MCF 10A (cell line): ENCODE measurements at regions not wholly inside any gene's neighbourhood (a gene's known extent, or its start where the extent isn't known, plus 50 kb on each side); places are given as distances from the start of the nearest gene placed in this dataset.

Experiments
- BruUV-seq: library from RNA; stranded (reverse); fragments of 400-500 nt; replicated peaks from 2 replicates; lab custom pipeline; 2021; lab: Mats Ljungman, UMichigan
- CTCF ChIA-PET: fragments of 300-600 bp; sonication (Branson Sonifier 250); formaldehyde crosslinking; extraction: SDS; loops from one replicate; lab custom pipeline; 2021; ENCODE audit warnings: antibody characterized with exemption, inconsistent platforms; lab: Yijun Ruan, JAX
- POLR2A ChIA-PET: fragments of 300-600, 350-650 bp; sonication (Branson Sonifier 250); formaldehyde crosslinking; extraction: SDS; loops from one replicate; lab custom pipeline; 2020; ENCODE audit warnings: antibody characterized with exemption, inconsistent platforms; lab: Yijun Ruan, JAX
- DNase-seq: peaks from one replicate; pipeline ENCODE4 v3.0.0-alpha.2; 2018; ENCODE audit not compliant: unreplicated experiment
- H3K27ac Mint-ChIP-seq: one replicate; pipeline ENCODE4 v1.8.0; 2022; ENCODE audit warnings: mild to moderate bottlenecking, low read depth, mixed read lengths; ENCODE audit not compliant: unreplicated experiment
- H3K27me3 Mint-ChIP-seq: one replicate; pipeline ENCODE4 v1.8.0; 2022; ENCODE audit warnings: mixed read lengths; ENCODE audit not compliant: insufficient read depth, unreplicated experiment
- H3K36me3 Mint-ChIP-seq: one replicate; pipeline ENCODE4 v1.8.0; 2022; ENCODE audit warnings: mild to moderate bottlenecking, moderate library complexity, mixed read lengths; ENCODE audit not compliant: insufficient read depth, unreplicated experiment
- H3K4me1 Mint-ChIP-seq: one replicate; pipeline ENCODE4 v1.8.0; 2022; ENCODE audit warnings: mixed read lengths; ENCODE audit not compliant: insufficient read depth, unreplicated experiment
- H3K4me3 Mint-ChIP-seq: one replicate; pipeline ENCODE4 v1.8.0; 2022; ENCODE audit warnings: mild to moderate bottlenecking, moderate library complexity, mixed read lengths; ENCODE audit not compliant: unreplicated experiment
- H3K9me3 Mint-ChIP-seq: one replicate; pipeline ENCODE4 v1.8.0; 2022; ENCODE audit warnings: mixed read lengths; ENCODE audit not compliant: unreplicated experiment
- intact Hi-C: fragments of 100-400 bp; cut with micrococcal nuclease; formaldehyde crosslinking; loops from 2 replicates; pipeline ENCODE4 v1.14.1; 2022
- TF ChIP-seq, protein P1 (sequence below): fragments of 200-600 bp; IDR thresholded peaks from one replicate; pipeline ENCODE4 v1.8.0; 2022; ENCODE audit warnings: antibody characterized with exemption, mild to moderate bottlenecking; ENCODE audit not compliant: unreplicated experiment

DNA sequence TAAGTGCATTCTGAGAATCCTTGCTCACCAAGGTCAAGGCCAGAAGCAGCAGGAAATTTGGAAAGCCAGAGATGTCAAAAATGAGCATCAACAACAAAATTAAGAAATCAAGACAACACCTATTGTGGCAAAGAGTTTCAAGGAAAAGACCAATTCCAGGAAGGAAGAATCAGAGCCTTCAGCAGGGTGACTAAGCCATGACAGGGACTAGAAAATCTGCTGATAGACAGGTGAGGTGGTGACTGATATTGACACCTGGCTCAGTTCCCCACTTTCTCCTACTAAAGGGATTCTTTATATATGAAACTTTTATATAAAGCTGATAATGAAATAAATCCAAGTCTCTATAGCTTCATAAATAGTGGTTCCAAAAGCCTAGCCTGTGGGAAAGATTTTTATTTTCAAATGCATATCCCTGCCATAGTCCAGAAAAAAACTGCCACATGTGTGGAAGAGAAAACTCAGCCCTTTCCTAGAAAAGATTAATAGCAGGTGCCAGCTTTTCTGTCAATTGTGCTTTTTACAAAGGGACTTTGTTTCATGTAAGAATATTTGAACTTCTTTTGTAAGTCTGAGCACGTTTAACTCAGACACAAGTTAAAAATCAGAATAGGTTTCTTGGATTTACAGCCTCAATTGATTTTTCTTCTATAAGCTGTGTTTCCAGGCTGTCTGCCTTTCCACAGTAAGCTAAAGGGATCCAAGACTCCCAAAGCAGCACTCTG, 81.1 kb upstream of the GRAMD2B start:
- H3K4me3 Mint-ChIP-seq: no peak overlapping the region
- no peaks in the 10 kb centered on the region for H3K27me3 Mint-ChIP-seq
- ChIA-PET POLR2A (interaction anchor here (0.7 to 1.3 kb wide), 4 partner anchors 9 to 192 kb away, joined by 3 to 4 read pairs (median 3); no protein-coding TSS in a partner anchor), CTCF (interaction anchor here (0.6 to 5.6 kb wide), 8 partner anchors 9 to 494 kb away, joined by 3 to 43 read pairs (median 9); partner anchors contain the start of genes ALDH7A1 and PHAX)
- H3K27ac Mint-ChIP-seq: no peak overlapping the region
- no TSS peak for BruUV-seq
- no peaks in the 10 kb centered on the region for H3K9me3 Mint-ChIP-seq
- H3K4me1 Mint-ChIP-seq: peaks cover 5% of the 10 kb centered on the region
- DNase-seq: peak; percentile 23
- TF ChIP-seq, protein P1, sequence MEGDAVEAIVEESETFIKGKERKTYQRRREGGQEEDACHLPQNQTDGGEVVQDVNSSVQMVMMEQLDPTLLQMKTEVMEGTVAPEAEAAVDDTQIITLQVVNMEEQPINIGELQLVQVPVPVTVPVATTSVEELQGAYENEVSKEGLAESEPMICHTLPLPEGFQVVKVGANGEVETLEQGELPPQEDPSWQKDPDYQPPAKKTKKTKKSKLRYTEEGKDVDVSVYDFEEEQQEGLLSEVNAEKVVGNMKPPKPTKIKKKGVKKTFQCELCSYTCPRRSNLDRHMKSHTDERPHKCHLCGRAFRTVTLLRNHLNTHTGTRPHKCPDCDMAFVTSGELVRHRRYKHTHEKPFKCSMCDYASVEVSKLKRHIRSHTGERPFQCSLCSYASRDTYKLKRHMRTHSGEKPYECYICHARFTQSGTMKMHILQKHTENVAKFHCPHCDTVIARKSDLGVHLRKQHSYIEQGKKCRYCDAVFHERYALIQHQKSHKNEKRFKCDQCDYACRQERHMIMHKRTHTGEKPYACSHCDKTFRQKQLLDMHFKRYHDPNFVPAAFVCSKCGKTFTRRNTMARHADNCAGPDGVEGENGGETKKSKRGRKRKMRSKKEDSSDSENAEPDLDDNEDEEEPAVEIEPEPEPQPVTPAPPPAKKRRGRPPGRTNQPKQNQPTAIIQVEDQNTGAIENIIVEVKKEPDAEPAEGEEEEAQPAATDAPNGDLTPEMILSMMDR: no peak
- intact Hi-C loops: no loop called here
- no peaks in the 10 kb centered on the region for H3K36me3 Mint-ChIP-seq

DNA sequence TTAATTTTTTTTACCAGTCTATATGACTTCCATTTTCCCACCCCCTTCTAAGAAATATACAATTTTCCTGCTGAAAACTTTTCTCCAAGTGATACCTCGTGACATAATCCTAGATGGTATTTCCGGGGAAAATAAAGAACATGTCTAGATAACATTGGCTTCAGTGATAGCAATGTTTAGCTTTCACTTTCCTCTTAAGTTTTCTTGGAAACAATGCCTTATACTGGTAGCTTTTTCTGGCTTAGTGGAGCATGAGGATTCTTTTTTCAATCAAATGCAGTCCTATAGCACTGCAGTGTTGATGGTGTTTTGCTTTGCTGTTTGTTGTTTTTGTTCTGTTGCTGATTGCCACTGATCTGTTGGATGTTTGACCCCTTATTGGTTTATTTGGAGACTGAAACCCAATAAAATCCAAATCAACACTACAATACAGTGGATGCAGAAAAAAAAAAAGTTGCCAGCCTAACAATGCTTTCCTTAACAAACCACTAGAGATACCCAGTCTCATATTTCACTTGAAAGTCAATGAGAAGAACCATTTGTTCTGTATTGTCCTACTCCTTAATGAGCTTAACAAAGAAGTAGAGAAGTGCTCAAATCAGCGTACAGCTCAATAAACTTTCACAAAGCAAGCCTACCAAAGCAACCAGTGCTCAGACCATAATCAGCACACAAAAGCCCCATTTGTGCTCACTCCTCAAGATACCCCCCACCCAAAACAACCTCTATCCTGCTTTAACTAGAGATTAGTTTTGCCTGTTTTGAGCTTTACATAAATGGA, 74.2 kb upstream of the GRAMD2B start:
- CTCF ChIA-PET: interaction anchor here (0.6 to 14.4 kb wide), 10 partner anchors 10 to 636 kb away, joined by 3 to 318 read pairs (median 4); partner anchors contain the start of gene PHAX
- no peaks in the 10 kb centered on the region for H3K36me3 Mint-ChIP-seq
- POLR2A ChIA-PET: interaction anchor here (0.6 to 1.0 kb wide), 3 partner anchors 9 to 190 kb away, joined by 3 read pairs; partner anchors contain the start of gene GRAMD2B
- BruUV-seq: no TSS peak
- H3K4me1 Mint-ChIP-seq: peaks cover 16% of the 10 kb centered on the region
- no peak overlapping the region for H3K27ac Mint-ChIP-seq
- H3K27me3 Mint-ChIP-seq: no peaks in the 10 kb centered on the region
- TF ChIP-seq, protein P1: no peak
- H3K4me3 Mint-ChIP-seq: no peak overlapping the region
- intact Hi-C loops: no loop called here
- DNase-seq: no peak
- H3K9me3 Mint-ChIP-seq: no peaks in the 10 kb centered on the region

DNA sequence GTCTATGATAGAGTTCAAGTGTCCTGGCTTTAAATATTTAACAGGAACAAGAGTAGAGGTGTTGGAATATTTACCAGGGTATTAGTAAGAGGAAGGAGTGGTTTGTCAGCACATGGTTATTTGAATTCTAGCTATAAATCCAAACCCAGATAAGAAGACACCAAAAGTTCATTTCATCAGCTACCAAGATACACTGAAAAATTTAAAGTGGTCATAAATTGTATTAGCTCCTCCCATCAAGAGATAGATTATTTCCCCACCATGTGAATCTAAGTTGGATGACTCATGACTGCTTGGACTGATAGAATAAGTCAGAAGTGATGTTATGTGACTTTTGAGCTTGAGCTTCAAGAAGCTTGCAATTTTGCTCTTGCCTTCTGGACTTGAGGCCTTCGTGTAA, 72.1 kb upstream of the GRAMD2B start:
- H3K4me3 Mint-ChIP-seq: no peak overlapping the region
- TF ChIP-seq, protein P1: no peak
- intact Hi-C loops: loop anchor here (5.0 kb wide), 1 partner anchor 431 kb away; no protein-coding TSS in a partner anchor
- no TSS peak for BruUV-seq
- H3K27ac Mint-ChIP-seq: peak overlapping the region; percentile 22
- ChIA-PET POLR2A (interaction anchor here (0.6 to 1.1 kb wide), 10 partner anchors 9 to 245 kb away, joined by 3 to 5 read pairs (median 3); no protein-coding TSS in a partner anchor), CTCF (interaction anchor here (0.6 to 14.4 kb wide), 13 partner anchors 9 to 1244 kb away, joined by 3 to 318 read pairs (median 4); partner anchors contain the start of genes ALDH7A1 and PHAX)
- peak; percentile 44 for DNase-seq
- H3K9me3 Mint-ChIP-seq: no peaks in the 10 kb centered on the region
- no peaks in the 10 kb centered on the region for H3K27me3 Mint-ChIP-seq
- H3K36me3 Mint-ChIP-seq: no peaks in the 10 kb centered on the region
- peaks cover 29% of the 10 kb centered on the region for H3K4me1 Mint-ChIP-seq
